SK-N-SH (cell line): ENCODE measurements at regions not wholly inside any gene's neighbourhood (a gene's known extent, or its start where the extent isn't known, plus 50 kb on each side); places are given as distances from the start of the nearest gene placed in this dataset.

Experiments
- CTCF ChIA-PET: fragments of 300-600, 350-600 bp; formaldehyde crosslinking; extraction: SDS; loops from one replicate; lab custom pipeline; 2021; lab: Yijun Ruan, JAX
- POLR2A ChIA-PET: fragments of 350-600 bp; sonication (Branson Sonifier 250); formaldehyde crosslinking; extraction: SDS; loops from one replicate; lab custom pipeline; 2020; ENCODE audit warnings: antibody characterized with exemption, inconsistent platforms; lab: Yijun Ruan, JAX
- DNase-seq: peaks from one replicate; pipeline ENCODE4 v3.0.0; 2012
- H2AFZ ChIP-seq: fragments of 200-600 bp; sonication (generic); 2 replicates; pipeline ENCODE4 v1.8.1; 2016; ENCODE audit warnings: antibody characterized with exemption, mild to moderate bottlenecking, low read depth
- H3F3A ChIP-seq: fragments of 200-600 bp; sonication (generic); replicated peaks from 2 replicates; pipeline ENCODE3; 2016; ENCODE audit warnings: antibody characterized with exemption, mild to moderate bottlenecking; ENCODE audit not compliant: insufficient read depth
- H3K27ac ChIP-seq, 2 experiments: fragments of 200-500 bp in 1 of 2; fragments of 200-600 bp in 1 of 2; sonication (Bioruptor generic) in 1 of 2; sonication (generic), shearing (Covaris generic) in 1 of 2; 2 replicates each; pipeline versions ENCODE4 v1.5.1 to v1.6.1; 2014 to 2016; ENCODE audit warnings: low read depth in 2 of 2, inconsistent platforms in 1 of 2, low read length in 1 of 2, mild to moderate bottlenecking in 1 of 2, mixed read lengths in 1 of 2
- H3K27me3 ChIP-seq: fragments of 200-600 bp; sonication (generic), shearing (Covaris generic); 2 replicates; pipeline ENCODE4 v1.6.1; 2016; ENCODE audit warnings: mixed run types; ENCODE audit not compliant: insufficient read depth
- H3K36me3 ChIP-seq, 2 experiments: fragments of 200-500 bp in 1 of 2; fragments of 200-600 bp in 1 of 2; sonication (Bioruptor generic) in 1 of 2; sonication (generic) in 1 of 2; replicated peaks in 1 of 2; 2 replicates each; pipeline versions ENCODE3 to v1.5.1; 2014 to 2016; ENCODE audit warnings: low read length in 1 of 2, mild to moderate bottlenecking in 1 of 2; ENCODE audit not compliant: insufficient read depth in 2 of 2, control insufficient read depth in 1 of 2
- H3K4me1 ChIP-seq, 2 experiments: fragments of 200-500 bp in 1 of 2; fragments of 200-600 bp in 1 of 2; sonication (Bioruptor generic) in 1 of 2; sonication (generic), shearing (Covaris generic) in 1 of 2; 2 replicates each; pipeline versions ENCODE4 v1.5.1 to v1.6.1; 2014 to 2016; ENCODE audit warnings: low read depth in 1 of 2, low read length in 1 of 2, mixed run types in 1 of 2; ENCODE audit not compliant: insufficient read depth in 2 of 2, control insufficient read depth in 1 of 2
- H3K4me2 ChIP-seq: fragments of 200-600 bp; sonication (generic), shearing (Covaris generic); 2 replicates; pipeline ENCODE4 v1.6.1; 2017; ENCODE audit warnings: mixed run types
- H3K4me3 ChIP-seq, 2 experiments: fragments of 200-500 bp in 1 of 2; fragments of 200-600 bp in 1 of 2; sonication (Bioruptor generic) in 1 of 2; sonication (generic), shearing (Covaris generic) in 1 of 2; 2 replicates each; pipeline versions ENCODE4 v1.5.1 to v1.8.1; 2014 to 2016; ENCODE audit warnings: low read depth in 2 of 2, inconsistent platforms in 1 of 2, low read length in 1 of 2, mild to moderate bottlenecking in 1 of 2, mixed read lengths in 1 of 2, moderate library complexity in 1 of 2
- H3K79me2 ChIP-seq: fragments of 200-600 bp; sonication (generic); 2 replicates; pipeline ENCODE4 v1.8.1; 2017; ENCODE audit warnings: mild to moderate bottlenecking; ENCODE audit not compliant: insufficient read depth
- H3K9ac ChIP-seq: fragments of 200-600 bp; sonication (generic); 2 replicates; pipeline ENCODE4 v1.6.1; 2017; ENCODE audit warnings: mixed run types
- H3K9me2 ChIP-seq: fragments of 200-600 bp; sonication (generic); 2 replicates; pipeline ENCODE4 v1.6.1; 2017; ENCODE audit warnings: mixed run types
- H3K9me3 ChIP-seq: fragments of 200-600 bp; sonication (generic); 2 replicates; pipeline ENCODE4 v1.6.1; 2017; ENCODE audit warnings: mixed run types, mild to moderate bottlenecking, moderate library complexity
- H4K20me1 ChIP-seq: fragments of 200-600 bp; sonication (generic); 2 replicates; pipeline ENCODE4 v1.6.1; 2017; ENCODE audit warnings: mild to moderate bottlenecking, mixed run types; ENCODE audit not compliant: insufficient read depth
- CTCF ChIP-seq: fragments of 200-600 bp; sonication (generic); IDR thresholded peaks from 2 replicates; pipeline ENCODE4 v1.6.1; 2017; ENCODE audit warnings: antibody characterized with exemption, mild to moderate bottlenecking, moderate library complexity
- EP300 ChIP-seq, 2 experiments: IDR thresholded peaks; 2 replicates each; pipeline versions ENCODE4 v1.4.0 to v1.6.1; 2012; ENCODE audit warnings: borderline replicate concordance in 1 of 2, low read depth in 1 of 2, low read length in 1 of 2
- EZH2phosphoT487 ChIP-seq: fragments of 200-600 bp; sonication (generic); IDR thresholded peaks from 2 replicates; pipeline ENCODE4 v1.6.1; 2017; ENCODE audit warnings: low read depth, mixed run types, mild to moderate bottlenecking, antibody characterized with exemption, moderate library complexity, borderline replicate concordance
- FOXJ3 ChIP-seq: sonication (generic); formaldehyde crosslinking; IDR thresholded peaks from 2 replicates; pipeline ENCODE4 v1.5.1; 2020; ENCODE audit warnings: mild to moderate bottlenecking, missing genetic modification reagents
- FOXM1 ChIP-seq: IDR thresholded peaks from 2 replicates; pipeline ENCODE4 v1.4.0; 2012; ENCODE audit warnings: low read depth, mild to moderate bottlenecking
- GABPA ChIP-seq: IDR thresholded peaks from 2 replicates; pipeline ENCODE4 v1.4.0; 2012; ENCODE audit warnings: low read depth, mild to moderate bottlenecking
- JUND ChIP-seq: IDR thresholded peaks from 2 replicates; pipeline ENCODE4 v1.4.0; 2012
- MAX ChIP-seq: IDR thresholded peaks from 2 replicates; pipeline ENCODE4 v1.4.0; 2012; ENCODE audit warnings: low read depth
- MXI1 ChIP-seq: IDR thresholded peaks from 2 replicates; pipeline ENCODE4 v1.6.1; 2012; ENCODE audit warnings: mild to moderate bottlenecking, low read depth, low read length, improper control_type of control experiment
- NRF1 ChIP-seq: IDR thresholded peaks from 2 replicates; pipeline ENCODE4 v1.6.1; 2012; ENCODE audit warnings: low read depth, mild to moderate bottlenecking, low read length
- POLR2AphosphoS5 ChIP-seq: IDR thresholded peaks from 2 replicates; pipeline ENCODE4 v1.6.1; 2012; ENCODE audit warnings: low read depth, low read length
- RAD21 ChIP-seq: IDR thresholded peaks from 2 replicates; pipeline ENCODE4 v1.6.1; 2012; ENCODE audit warnings: mild to moderate bottlenecking, low read length
- REST ChIP-seq: IDR thresholded peaks from 2 replicates; pipeline ENCODE4 v1.6.1; 2012; ENCODE audit warnings: mild to moderate bottlenecking, low read depth, low read length, moderate library complexity
- RXRA ChIP-seq: IDR thresholded peaks from 2 replicates; pipeline ENCODE4 v1.4.0; 2012; ENCODE audit warnings: low read depth, mild to moderate bottlenecking, borderline replicate concordance
- ZBTB33 ChIP-seq: IDR thresholded peaks from 2 replicates; pipeline ENCODE4 v1.4.0; 2012; ENCODE audit warnings: low read depth, borderline replicate concordance
- WGBS: methylation state at CpG from one replicate; pipeline ENCODE4 v1.1.6; 2017; ENCODE audit warnings: low lambda C conversion rate; 5-methylcytosine and 5-hydroxymethylcytosine counted together

- Histone ChIP-seq H4K20me1 (no peaks in the 10 kb centered on the region), H3K36me3 (no peaks in the 10 kb centered on the region), H3K27me3 (no peaks in the 10 kb centered on the region), H3K9me3 (no peaks in the 10 kb centered on the region), H3F3A (no peaks in the 10 kb centered on the region), H3K4me3 (no peak overlapping the region), H3K4me2 (no peak overlapping the region), H3K9me2 (no peaks in the 10 kb centered on the region), H3K27ac (no peak overlapping the region), H3K79me2 (no peaks in the 10 kb centered on the region), H3K9ac (no peak overlapping the region), H3K4me1 (no peaks in the 10 kb centered on the region), H2AFZ (no peak overlapping the region)
- CTCF ChIA-PET, result interaction anchor here (0.6 kb wide), 1 partner anchor 290 kb away, joined by 3 read pairs; no protein-coding TSS in a partner anchor
- no peak for DNase-seq
- WGBS, result 71% methylated on average over 8 of the region's 8 CpGs
- TF ChIP-seq RXRA (no peak), ZBTB33 (no peak), FOXM1 (no peak), GABPA (no peak), POLR2AphosphoS5 (no peak), EP300 (IDR thresholded peaks at IDR 0.05; ENCODE audit: borderline replicate concordance in 1 of 2, low read depth in 1 of 2, low read length in 1 of 2) (no peak)
- POLR2A ChIA-PET, result no interaction called here
Observed at GRCh38 chr9:27626244-27627187, 53.2 kb upstream of the C9orf72 start.

- Histone ChIP-seq H3K4me1 (no peaks in the 10 kb centered on the region), H3K36me3 (no peaks in the 10 kb centered on the region), H2AFZ (no peak overlapping the region), H3K27ac (no peak overlapping the region), H4K20me1 (no peaks in the 10 kb centered on the region), H3K79me2 (no peaks in the 10 kb centered on the region), H3K9ac (no peak overlapping the region), H3F3A (no peaks in the 10 kb centered on the region), H3K4me3 (no peak overlapping the region), H3K9me3 (no peaks in the 10 kb centered on the region), H3K4me2 (no peak overlapping the region), H3K27me3 (no peaks in the 10 kb centered on the region), H3K9me2 (no peaks in the 10 kb centered on the region)
- no peak for DNase-seq
- POLR2A ChIA-PET, result no interaction called here
- WGBS, result 50% methylated on average over 5 of the region's 5 CpGs
- CTCF ChIA-PET, result interaction anchor here (0.6 kb wide), 1 partner anchor 291 kb away, joined by 3 read pairs; no protein-coding TSS in a partner anchor
- TF ChIP-seq REST, result no peak
- no peak for TF ChIP-seq EZH2phosphoT487
- no peak for TF ChIP-seq CTCF
- TF ChIP-seq GABPA, result no peak
- no peak for TF ChIP-seq FOXJ3 (CRISPR knock-in tag)
- no peak for TF ChIP-seq ZBTB33
- no peak for TF ChIP-seq MAX
- no peak for TF ChIP-seq POLR2AphosphoS5
- TF ChIP-seq RAD21, result no peak
- no peak for TF ChIP-seq MXI1
- no peak for TF ChIP-seq NRF1
- TF ChIP-seq EP300 (IDR thresholded peaks at IDR 0.05; ENCODE audit: borderline replicate concordance in 1 of 2, low read depth in 1 of 2, low read length in 1 of 2), result no peak
- no peak for TF ChIP-seq JUND
Observed at GRCh38 chr9:27627188-27627564, 53.9 kb upstream of the C9orf72 start.
